ENCODE measurements at regions not wholly inside any gene's neighbourhood (a gene's known extent, or its start where the extent isn't known, plus 50 kb on each side); places are given as distances from the start of the nearest gene placed in this dataset.

DNA sequence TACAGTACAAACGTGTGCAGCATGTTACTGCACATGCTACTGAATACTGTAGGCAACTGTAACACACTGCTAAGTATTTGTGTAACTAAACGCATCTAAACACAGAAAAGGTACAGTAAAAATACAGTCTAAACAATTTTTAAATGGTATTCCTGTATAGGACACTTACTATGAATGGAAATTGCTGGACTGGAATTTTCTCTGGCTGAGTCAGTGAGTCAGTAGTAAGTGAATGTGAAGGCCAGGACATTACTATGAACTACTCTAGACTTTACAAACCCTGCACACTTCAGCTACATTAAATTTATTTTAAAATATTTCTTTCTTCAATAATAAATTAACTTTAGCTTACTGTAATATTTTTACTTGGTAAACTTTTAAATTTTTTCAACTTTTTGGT is 225.0 kb upstream of the TENT5A start:
- Mint-ChIP-seq H3K36me3 (peaks cover 18% of the 10 kb centered on the region), H3K4me3 (no peak overlapping the region), H3K27ac (no peak overlapping the region), H3K9me3 (peaks cover 57% of the 10 kb centered on the region), H3K27me3 (ENCODE audit: low read depth) (no peaks in the 10 kb centered on the region), H3K4me1 (no peaks in the 10 kb centered on the region)
- ATAC-seq, result no peak
- ChIA-PET CTCF (no interaction called here), POLR2A (no interaction called here)
- no peak for DNase-seq (ENCODE audit: low spot score)
- TF ChIP-seq, protein P1, sequence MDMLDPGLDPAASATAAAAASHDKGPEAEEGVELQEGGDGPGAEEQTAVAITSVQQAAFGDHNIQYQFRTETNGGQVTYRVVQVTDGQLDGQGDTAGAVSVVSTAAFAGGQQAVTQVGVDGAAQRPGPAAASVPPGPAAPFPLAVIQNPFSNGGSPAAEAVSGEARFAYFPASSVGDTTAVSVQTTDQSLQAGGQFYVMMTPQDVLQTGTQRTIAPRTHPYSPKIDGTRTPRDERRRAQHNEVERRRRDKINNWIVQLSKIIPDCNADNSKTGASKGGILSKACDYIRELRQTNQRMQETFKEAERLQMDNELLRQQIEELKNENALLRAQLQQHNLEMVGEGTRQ (CRISPR knock-in tag; IDR thresholded peaks at IDR 0.05), result no peak
- TF ChIP-seq ZNF423 (CRISPR knock-in tag; IDR thresholded peaks at IDR 0.05), result no peak
- TF ChIP-seq TCF7 (CRISPR knock-in tag; IDR thresholded peaks at IDR 0.05; ENCODE audit: low read depth), result no peak
- TF ChIP-seq NR2C2 (CRISPR knock-in tag; IDR thresholded peaks at IDR 0.05), result no peak
- no peak for TF ChIP-seq HMGXB4 (CRISPR knock-in tag; IDR thresholded peaks at IDR 0.05)
- no peak for TF ChIP-seq FOXJ3 (CRISPR knock-in tag; IDR thresholded peaks at IDR 0.05; ENCODE audit: borderline replicate concordance)
- no peak for TF ChIP-seq PREB (CRISPR knock-in tag; IDR thresholded peaks at IDR 0.05; ENCODE audit: borderline replicate concordance)
- no peak for TF ChIP-seq ATF6 (CRISPR knock-in tag; IDR thresholded peaks at IDR 0.05)
- no peak for TF ChIP-seq GRHL2 (CRISPR knock-in tag; IDR thresholded peaks at IDR 0.05; ENCODE audit: insufficient replicate concordance, severe bottlenecking)
- TF ChIP-seq SMAD4 (CRISPR knock-in tag; IDR thresholded peaks at IDR 0.05), result no peak
- TF ChIP-seq NFATC4 (CRISPR knock-in tag; IDR thresholded peaks at IDR 0.05), result no peak
- TF ChIP-seq IRF2 (CRISPR knock-in tag; IDR thresholded peaks at IDR 0.05; ENCODE audit: borderline replicate concordance, low read depth), result no peak
- no peak for TF ChIP-seq AFF4 (CRISPR knock-in tag; IDR thresholded peaks at IDR 0.05; ENCODE audit: borderline replicate concordance)
- no peak for TF ChIP-seq TEAD1 (CRISPR knock-in tag; IDR thresholded peaks at IDR 0.05)

DNA sequence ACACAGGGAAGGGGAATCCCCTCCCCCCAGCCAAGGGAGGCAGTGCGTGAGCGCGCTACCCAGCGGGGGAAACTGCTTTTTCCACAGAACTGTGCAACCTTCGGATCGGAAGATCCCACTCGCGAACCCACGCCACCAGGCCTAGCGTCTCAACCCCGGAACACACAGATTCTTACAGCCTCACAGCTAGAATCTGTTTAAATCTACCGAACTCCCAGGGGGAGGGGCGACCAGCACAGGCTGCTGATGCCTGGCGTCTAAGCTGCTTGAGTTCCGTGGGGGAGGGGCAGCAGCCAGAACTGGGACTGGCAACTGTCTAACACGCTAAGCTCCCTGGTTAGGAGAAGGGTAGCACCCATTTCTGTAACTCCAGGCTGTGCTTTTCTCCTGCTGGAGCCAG is 217.3 kb upstream of the TENT5A start:
- TF ChIP-seq, protein P2, sequence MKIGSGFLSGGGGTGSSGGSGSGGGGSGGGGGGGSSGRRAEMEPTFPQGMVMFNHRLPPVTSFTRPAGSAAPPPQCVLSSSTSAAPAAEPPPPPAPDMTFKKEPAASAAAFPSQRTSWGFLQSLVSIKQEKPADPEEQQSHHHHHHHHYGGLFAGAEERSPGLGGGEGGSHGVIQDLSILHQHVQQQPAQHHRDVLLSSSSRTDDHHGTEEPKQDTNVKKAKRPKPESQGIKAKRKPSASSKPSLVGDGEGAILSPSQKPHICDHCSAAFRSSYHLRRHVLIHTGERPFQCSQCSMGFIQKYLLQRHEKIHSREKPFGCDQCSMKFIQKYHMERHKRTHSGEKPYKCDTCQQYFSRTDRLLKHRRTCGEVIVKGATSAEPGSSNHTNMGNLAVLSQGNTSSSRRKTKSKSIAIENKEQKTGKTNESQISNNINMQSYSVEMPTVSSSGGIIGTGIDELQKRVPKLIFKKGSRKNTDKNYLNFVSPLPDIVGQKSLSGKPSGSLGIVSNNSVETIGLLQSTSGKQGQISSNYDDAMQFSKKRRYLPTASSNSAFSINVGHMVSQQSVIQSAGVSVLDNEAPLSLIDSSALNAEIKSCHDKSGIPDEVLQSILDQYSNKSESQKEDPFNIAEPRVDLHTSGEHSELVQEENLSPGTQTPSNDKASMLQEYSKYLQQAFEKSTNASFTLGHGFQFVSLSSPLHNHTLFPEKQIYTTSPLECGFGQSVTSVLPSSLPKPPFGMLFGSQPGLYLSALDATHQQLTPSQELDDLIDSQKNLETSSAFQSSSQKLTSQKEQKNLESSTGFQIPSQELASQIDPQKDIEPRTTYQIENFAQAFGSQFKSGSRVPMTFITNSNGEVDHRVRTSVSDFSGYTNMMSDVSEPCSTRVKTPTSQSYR (CRISPR knock-in tag; IDR thresholded peaks at IDR 0.05), result peak; percentile 88
- TF ChIP-seq OVOL2 (CRISPR knock-in tag; IDR thresholded peaks at IDR 0.05; ENCODE audit: borderline replicate concordance), result no peak
- Mint-ChIP-seq H3K27me3 (ENCODE audit: low read depth) (no peaks in the 10 kb centered on the region), H3K4me1 (peaks cover 18% of the 10 kb centered on the region), H3K27ac (0 out of 2 replicates have a peak overlapping the region, but pooled peaks have one; percentile 22), H3K4me3 (peak overlapping the region; percentile 10; the same call in 1 of the 2 replicates), H3K9me3 (peaks cover 39% of the 10 kb centered on the region), H3K36me3 (peaks cover 26% of the 10 kb centered on the region)
- ChIA-PET CTCF (no interaction called here), POLR2A (no interaction called here)
- DNase-seq (ENCODE audit: low spot score), result peak; percentile 57
- ATAC-seq, result peak; percentile 92

All from WTC11 (cell line).